Endothelial cell of umbilical vein (primary cell): ENCODE measurements at regions not wholly inside any gene's neighbourhood (a gene's known extent, or its start where the extent isn't known, plus 50 kb on each side); places are given as distances from the start of the nearest gene placed in this dataset.

ENCODE experiments used
- BruUV-seq: library from RNA; stranded (reverse); fragments of 400-500 nt; replicated peaks from 2 replicates; lab custom pipeline; 2021; lab: Mats Ljungman, UMichigan
- CTCF ChIA-PET: fragments of 300-600, 350-600 bp; sonication (Branson Sonifier 250); formaldehyde crosslinking; loops from one replicate; lab custom pipeline; 2021; ENCODE audit warnings: antibody characterized with exemption, inconsistent platforms; lab: Charles Lee
- POLR2A ChIA-PET: fragments of 300-600, 350-600 bp; sonication (Branson Sonifier 250); formaldehyde crosslinking; loops from one replicate; lab custom pipeline; 2021; ENCODE audit warnings: antibody characterized with exemption, inconsistent platforms; lab: Charles Lee
- DNase-seq: peaks from one replicate; pipeline ENCODE4 v3.0.0-alpha.2; 2011; ENCODE audit warnings: low read depth, low spot score
- FAIRE-seq: peaks from 2 replicates; lab custom pipeline; 2011; peaks lifted over from hg19 to GRCh38; lab: Jason Lieb, UNC
- H2AFZ ChIP-seq: 2 replicates; pipeline ENCODE4 v1.6.0; 2012; ENCODE audit warnings: low read depth, low read length, control low read depth, inconsistent platforms
- H3K27ac ChIP-seq: 2 replicates; pipeline ENCODE4 v1.5.1; 2011; ENCODE audit warnings: low read depth, mild to moderate bottlenecking, control low read depth, low read length, moderate library complexity; ENCODE audit not compliant: insufficient read depth
- H3K27me3 ChIP-seq, 2 experiments: 2 replicates each; pipeline versions ENCODE4 v1.6.0 to v1.6.1; 2011; ENCODE audit warnings: low read length in 2 of 2, mixed read lengths in 1 of 2; ENCODE audit not compliant: control insufficient read depth in 2 of 2, insufficient read depth in 2 of 2
- H3K36me3 ChIP-seq, 2 experiments: 2 replicates in 1 of 2; 3 replicates in 1 of 2; pipeline ENCODE4 v1.5.1; 2011; ENCODE audit warnings: low read length in 2 of 2, mild to moderate bottlenecking in 1 of 2, moderate library complexity in 1 of 2; ENCODE audit not compliant: control insufficient read depth in 2 of 2, insufficient read depth in 2 of 2; ENCODE audit errors: extremely low read depth in 1 of 2
- H3K4me1 ChIP-seq: 3 replicates; pipeline ENCODE4 v1.5.1; 2011; ENCODE audit warnings: mild to moderate bottlenecking, low read length; ENCODE audit not compliant: control insufficient read depth, insufficient read depth; ENCODE audit errors: extremely low read depth
- H3K4me2 ChIP-seq: 2 replicates; pipeline ENCODE4 v1.6.1; 2011; ENCODE audit warnings: low read length, control low read depth, mixed read lengths; ENCODE audit not compliant: insufficient read depth
- H3K4me3 ChIP-seq, 3 experiments: fragments of 200-600 bp in 1 of 3; sonication (generic), shearing (Covaris generic) in 1 of 3; replicated peaks in 1 of 3; 2 replicates each; pipeline ENCODE4 v1.5.1; 2011 to 2016; ENCODE audit warnings: control low read depth in 3 of 3, low read length in 3 of 3, mild to moderate bottlenecking in 2 of 3, inconsistent platforms in 1 of 3, low read depth in 1 of 3, moderate library complexity in 1 of 3; ENCODE audit not compliant: insufficient read depth in 1 of 3
- H3K79me2 ChIP-seq: 2 replicates; pipeline ENCODE4 v1.6.0; 2012; ENCODE audit warnings: low read length, inconsistent platforms; ENCODE audit not compliant: control insufficient read depth, insufficient read depth
- H3K9ac ChIP-seq: replicated peaks from 2 replicates; pipeline ENCODE3; 2011; ENCODE audit warnings: low read length, control low read depth; ENCODE audit not compliant: insufficient read depth; ENCODE audit errors: extremely low read depth
- H3K9me1 ChIP-seq: replicated peaks from 3 replicates; pipeline ENCODE4 v1.6.0; 2011; ENCODE audit warnings: mild to moderate bottlenecking, low read length; ENCODE audit not compliant: control insufficient read depth, insufficient read depth; ENCODE audit errors: extremely low read depth
- H3K9me3 ChIP-seq: replicated peaks from 2 replicates; pipeline ENCODE4 v1.5.1; 2012; ENCODE audit warnings: low read length, inconsistent platforms; ENCODE audit not compliant: control insufficient read depth, insufficient read depth
- H4K20me1 ChIP-seq: replicated peaks from 2 replicates; pipeline ENCODE3; 2011; ENCODE audit warnings: mild to moderate bottlenecking, low read length; ENCODE audit not compliant: control insufficient read depth, insufficient read depth; ENCODE audit errors: extremely low read depth
- EZH2 ChIP-seq: IDR thresholded peaks from 2 replicates; pipeline ENCODE4 v1.6.1; 2012; ENCODE audit warnings: borderline replicate concordance, low read depth, mild to moderate bottlenecking, moderate library complexity, low read length, inconsistent platforms; ENCODE audit not compliant: severe bottlenecking
- FOS ChIP-seq: IDR thresholded peaks from 2 replicates; pipeline ENCODE4 v1.6.1; 2011; ENCODE audit warnings: mild to moderate bottlenecking, low read length, moderate library complexity, borderline replicate concordance; ENCODE audit not compliant: insufficient read depth
- GATA2 ChIP-seq: IDR thresholded peaks from 2 replicates; pipeline ENCODE4 v1.7.0; 2011; ENCODE audit warnings: low read depth, mild to moderate bottlenecking, moderate library complexity, mixed read lengths, low read length; ENCODE audit not compliant: insufficient read length, insufficient read depth
- JUN ChIP-seq: IDR thresholded peaks from 2 replicates; pipeline ENCODE4 v1.6.1; 2011; ENCODE audit warnings: borderline replicate concordance, low read depth; ENCODE audit not compliant: insufficient read length, insufficient read depth
- MAX ChIP-seq: IDR thresholded peaks from 2 replicates; pipeline ENCODE4 v1.6.1; 2011; ENCODE audit not compliant: insufficient read depth, insufficient read length
- MYC ChIP-seq: IDR thresholded peaks from one replicate; pipeline ENCODE4 v1.6.1; 2011; ENCODE audit warnings: mild to moderate bottlenecking, low read depth, low read length
- POLR2A ChIP-seq: IDR thresholded peaks from 2 replicates; pipeline ENCODE4 v1.6.1; 2012; ENCODE audit warnings: low read depth, mild to moderate bottlenecking, control low read depth, low read length
- POLR2AphosphoS5 ChIP-seq: IDR thresholded peaks from 2 replicates; pipeline ENCODE4 v1.6.1; 2012; ENCODE audit warnings: low read depth, mild to moderate bottlenecking, control low read depth, low read length, moderate library complexity; ENCODE audit not compliant: insufficient read depth
- dilution Hi-C: fragments of 300-500 bp; cut with MboI; formaldehyde crosslinking; loops from one replicate; pipeline ENCODE4 v1.15.0; 2019; ENCODE audit warnings: low sequenced_read_pairs; ENCODE audit not compliant: extremely low pct_ligation_motif_present
- intact Hi-C: fragments of 100-400 bp; cut with micrococcal nuclease; formaldehyde crosslinking; loops from one replicate; pipeline ENCODE4 v1.10.0; 2022
- TF ChIP-seq, protein P1 (sequence below), 2 donors: IDR thresholded peaks; 1 replicate in 1 of 2; 2 replicates in 1 of 2; pipeline ENCODE4 v1.5.1; 2011; ENCODE audit warnings: low read length in 2 of 2, mild to moderate bottlenecking in 2 of 2, moderate library complexity in 2 of 2, control low read depth in 1 of 2, inconsistent platforms in 1 of 2, low read depth in 1 of 2; ENCODE audit not compliant: insufficient read depth in 1 of 2; ENCODE audit errors: extremely low read depth in 1 of 2

GRCh38 chr16:72406390-72406789, 234.4 kb upstream of the PMFBP1 start:
- Histone ChIP-seq H3K9me1 (no peaks in the 10 kb centered on the region), H2AFZ (no peak overlapping the region), H3K27ac (no peak overlapping the region), H3K27me3 (no peaks in the 10 kb centered on the region), H4K20me1 (no peaks in the 10 kb centered on the region), H3K36me3 (no peaks in the 10 kb centered on the region), H3K4me2 (no peak overlapping the region), H3K79me2 (no peaks in the 10 kb centered on the region), H3K4me1 (no peaks in the 10 kb centered on the region), H3K9me3 (no peaks in the 10 kb centered on the region), H3K4me3 (no peak overlapping the region), H3K9ac (no peak overlapping the region)
- POLR2A ChIA-PET: no interaction called here
- dilution Hi-C loops (no loop called here), intact Hi-C loops (no loop called here)
- FAIRE-seq (no peak), DNase-seq (no peak)
- CTCF ChIA-PET: interaction anchor here (1.0 kb wide), 1 partner anchor 61 kb away, joined by 4 read pairs; no protein-coding TSS in a partner anchor
- no TSS peak for BruUV-seq
- TF ChIP-seq MAX: no peak
- no peak for TF ChIP-seq JUN
- no peak for TF ChIP-seq POLR2AphosphoS5
- TF ChIP-seq GATA2: no peak
- TF ChIP-seq EZH2: no peak
- no peak for TF ChIP-seq POLR2A
- no peak for TF ChIP-seq MYC
- TF ChIP-seq, protein P1, sequence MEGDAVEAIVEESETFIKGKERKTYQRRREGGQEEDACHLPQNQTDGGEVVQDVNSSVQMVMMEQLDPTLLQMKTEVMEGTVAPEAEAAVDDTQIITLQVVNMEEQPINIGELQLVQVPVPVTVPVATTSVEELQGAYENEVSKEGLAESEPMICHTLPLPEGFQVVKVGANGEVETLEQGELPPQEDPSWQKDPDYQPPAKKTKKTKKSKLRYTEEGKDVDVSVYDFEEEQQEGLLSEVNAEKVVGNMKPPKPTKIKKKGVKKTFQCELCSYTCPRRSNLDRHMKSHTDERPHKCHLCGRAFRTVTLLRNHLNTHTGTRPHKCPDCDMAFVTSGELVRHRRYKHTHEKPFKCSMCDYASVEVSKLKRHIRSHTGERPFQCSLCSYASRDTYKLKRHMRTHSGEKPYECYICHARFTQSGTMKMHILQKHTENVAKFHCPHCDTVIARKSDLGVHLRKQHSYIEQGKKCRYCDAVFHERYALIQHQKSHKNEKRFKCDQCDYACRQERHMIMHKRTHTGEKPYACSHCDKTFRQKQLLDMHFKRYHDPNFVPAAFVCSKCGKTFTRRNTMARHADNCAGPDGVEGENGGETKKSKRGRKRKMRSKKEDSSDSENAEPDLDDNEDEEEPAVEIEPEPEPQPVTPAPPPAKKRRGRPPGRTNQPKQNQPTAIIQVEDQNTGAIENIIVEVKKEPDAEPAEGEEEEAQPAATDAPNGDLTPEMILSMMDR (IDR thresholded peaks at IDR 0.05; ENCODE audit: extremely low read depth in 1 of 2, insufficient read depth in 1 of 2, low read depth in 1 of 2, low read length in 2 of 2): no peak
- no peak for TF ChIP-seq FOS
